H9 (cell line): ENCODE measurements at regions not wholly inside any gene's neighbourhood (a gene's known extent, or its start where the extent isn't known, plus 50 kb on each side); places are given as distances from the start of the nearest gene placed in this dataset.

Source experiments
- DNase-seq: peaks from one replicate; pipeline ENCODE4 v3.0.0-alpha.2; 2017
- H2AFZ ChIP-seq: one replicate; pipeline ENCODE4 v1.6.1; 2013; ENCODE audit warnings: mild to moderate bottlenecking, low read length, control low read depth, moderate library complexity
- H2AK5ac ChIP-seq: 2 replicates; pipeline ENCODE4 v1.6.1; 2013; ENCODE audit warnings: low read length, control low read depth, mixed read lengths; ENCODE audit not compliant: insufficient read length
- H2BK120ac ChIP-seq: one replicate; pipeline ENCODE4 v1.6.1; 2013; ENCODE audit warnings: low read depth, mild to moderate bottlenecking, low read length, control low read depth, inconsistent platforms; ENCODE audit not compliant: poor library complexity, severe bottlenecking
- H2BK12ac ChIP-seq: 2 replicates; pipeline ENCODE4 v1.6.1; 2013; ENCODE audit warnings: low read length, control low read depth, mixed read lengths, low read depth; ENCODE audit not compliant: insufficient read length
- H2BK15ac ChIP-seq: 2 replicates; pipeline ENCODE4 v1.6.1; 2013; ENCODE audit warnings: low read depth, low read length, control low read depth
- H2BK20ac ChIP-seq: one replicate; pipeline ENCODE4 v1.6.1; 2013; ENCODE audit warnings: low read depth, mild to moderate bottlenecking, low read length, control low read depth, inconsistent platforms; ENCODE audit not compliant: poor library complexity, severe bottlenecking
- H2BK5ac ChIP-seq: 2 replicates; pipeline ENCODE4 v1.6.1; 2013; ENCODE audit warnings: low read length, control low read depth, mixed read lengths; ENCODE audit not compliant: insufficient read length
- H3K14ac ChIP-seq: 2 replicates; pipeline ENCODE4 v1.6.1; 2013; ENCODE audit warnings: low read length, control low read depth; ENCODE audit not compliant: insufficient read depth
- H3K18ac ChIP-seq: 2 replicates; pipeline ENCODE4 v1.6.1; 2013; ENCODE audit warnings: low read depth, mild to moderate bottlenecking, mixed read lengths, low read length, control low read depth; ENCODE audit not compliant: insufficient read length
- H3K23ac ChIP-seq: 2 replicates; pipeline ENCODE4 v1.6.1; 2013; ENCODE audit warnings: low read length, control low read depth, mixed read lengths, low read depth; ENCODE audit not compliant: insufficient read length
- H3K23me2 ChIP-seq: 2 replicates; pipeline ENCODE4 v1.6.1; 2013; ENCODE audit warnings: low read depth, mild to moderate bottlenecking, mixed read lengths, low read length, control low read depth; ENCODE audit not compliant: insufficient read length, poor library complexity, severe bottlenecking
- H3K27ac ChIP-seq: 2 replicates; pipeline ENCODE4 v1.5.1; 2013; ENCODE audit warnings: low read length, control low read depth, mixed read lengths, low read depth; ENCODE audit not compliant: insufficient read length
- H3K27me3 ChIP-seq: 2 replicates; pipeline ENCODE4 v1.6.1; 2013; ENCODE audit warnings: low read length, control low read depth, inconsistent platforms; ENCODE audit not compliant: insufficient read depth
- H3K4ac ChIP-seq: 2 replicates; pipeline ENCODE4 v1.6.1; 2013; ENCODE audit warnings: low read depth, mild to moderate bottlenecking, control low read depth, inconsistent platforms, low read length, moderate library complexity
- H3K4me1 ChIP-seq: 2 replicates; pipeline ENCODE4 v1.6.1; 2013; ENCODE audit warnings: low read length, control low read depth, inconsistent platforms; ENCODE audit not compliant: insufficient read depth
- H3K4me2 ChIP-seq: 2 replicates; pipeline ENCODE4 v1.6.1; 2013; ENCODE audit warnings: low read length, control low read depth, mixed read lengths; ENCODE audit not compliant: insufficient read length, insufficient read depth
- H3K56ac ChIP-seq: 2 replicates; pipeline ENCODE4 v1.6.1; 2013; ENCODE audit warnings: low read depth, mild to moderate bottlenecking, mixed read lengths, low read length, control low read depth; ENCODE audit not compliant: insufficient read length
- H3K79me1 ChIP-seq: 2 replicates; pipeline ENCODE4 v1.6.1; 2013; ENCODE audit warnings: low read depth, mild to moderate bottlenecking, moderate library complexity, low read length, control low read depth, inconsistent platforms; ENCODE audit not compliant: insufficient read depth, poor library complexity, severe bottlenecking
- H3K79me2 ChIP-seq: 2 replicates; pipeline ENCODE4 v1.6.1; 2013; ENCODE audit warnings: low read length, control low read depth, inconsistent platforms; ENCODE audit not compliant: insufficient read depth
- H3K9ac ChIP-seq: 2 replicates; pipeline ENCODE4 v1.6.1; 2013; ENCODE audit warnings: low read length, control low read depth, mixed read lengths; ENCODE audit not compliant: insufficient read length; ENCODE audit errors: extremely low read depth
- H3K9me3 ChIP-seq: one replicate; pipeline ENCODE4 v1.6.1; 2013; ENCODE audit warnings: low read depth, low read length, inconsistent platforms; ENCODE audit not compliant: control insufficient read depth
- H3T11ph ChIP-seq: one replicate; pipeline ENCODE4 v1.6.1; 2013; ENCODE audit warnings: mild to moderate bottlenecking, low read length, control low read depth, inconsistent platforms
- H4K20me1 ChIP-seq: one replicate; pipeline ENCODE4 v1.6.1; 2013; ENCODE audit not compliant: control insufficient read depth, insufficient read length, insufficient read depth
- H4K5ac ChIP-seq: 2 replicates; pipeline ENCODE4 v1.6.1; 2013; ENCODE audit warnings: low read depth, mild to moderate bottlenecking, mixed read lengths, low read length, control low read depth; ENCODE audit not compliant: insufficient read length
- H4K8ac ChIP-seq: replicated peaks from 2 replicates; pipeline ENCODE4 v1.6.1; 2013; ENCODE audit warnings: low read length, control low read depth, mixed read lengths, low read depth; ENCODE audit not compliant: insufficient read length
- H4K91ac ChIP-seq: 2 replicates; pipeline ENCODE4 v1.6.1; 2013; ENCODE audit warnings: low read depth, mild to moderate bottlenecking, moderate library complexity, mixed read lengths, low read length, control low read depth; ENCODE audit not compliant: insufficient read length
- H3K27ac Mint-ChIP-seq, 3 experiments: 2 replicates in 2 of 3; 3 replicates in 1 of 3; pipeline ENCODE4 v1.8.0; 2020 to 2021; ENCODE audit warnings: mixed read lengths in 3 of 3, mild to moderate bottlenecking in 1 of 3, moderate library complexity in 1 of 3
- H3K27me3 Mint-ChIP-seq: 2 replicates; pipeline ENCODE4 v1.8.0; 2021; ENCODE audit warnings: low read depth, mild to moderate bottlenecking, moderate library complexity, mixed read lengths
- H3K36me3 Mint-ChIP-seq, 3 experiments: 2 replicates in 2 of 3; 3 replicates in 1 of 3; pipeline ENCODE4 v1.8.0; 2020 to 2021; ENCODE audit warnings: low read depth in 3 of 3, mixed read lengths in 3 of 3; ENCODE audit not compliant: insufficient read depth in 1 of 3
- H3K4me1 Mint-ChIP-seq, 2 experiments: 2 replicates each; pipeline ENCODE4 v1.8.0; 2020; ENCODE audit warnings: mixed read lengths in 2 of 2
- H3K4me3 Mint-ChIP-seq, 2 experiments: 2 replicates in 1 of 2; 3 replicates in 1 of 2; pipeline ENCODE4 v1.8.0; 2020 to 2021; ENCODE audit warnings: mild to moderate bottlenecking in 2 of 2, mixed read lengths in 2 of 2, moderate library complexity in 1 of 2
- H3K9me3 Mint-ChIP-seq, 2 experiments: 2 replicates in 1 of 2; 3 replicates in 1 of 2; pipeline ENCODE4 v1.8.0; 2020; ENCODE audit warnings: mild to moderate bottlenecking in 2 of 2, mixed read lengths in 2 of 2, moderate library complexity in 1 of 2
- CTCF ChIP-seq: fragments of 200-600 bp; sonication (generic); conservative IDR thresholded peaks from 3 replicates; pipeline ENCODE4 v1.8.0; 2021; ENCODE audit warnings: antibody characterized with exemption, mild to moderate bottlenecking
- WGBS: extraction: QIAGEN DNeasy Blood & Tissue Kit; methylation state at CpG from one replicate; pipeline ENCODE4 v1.1.7; 2013; ENCODE audit warnings: missing lambda C conversion rate, low lambda C conversion rate, mixed read lengths; ENCODE audit not compliant: insufficient read length; ENCODE audit errors: extremely low coverage; 5-methylcytosine and 5-hydroxymethylcytosine counted together

GRCh38 chr3:168422843-168423242 is 327.1 kb upstream of the GOLIM4 start:
- Histone ChIP-seq H4K8ac (no peak overlapping the region), H3K79me2 (no peaks in the 10 kb centered on the region), H4K5ac (no peak overlapping the region), H2BK20ac (no peak overlapping the region), H4K20me1 (no peaks in the 10 kb centered on the region), H2BK15ac (no peak overlapping the region), H3K79me1 (no peaks in the 10 kb centered on the region), H3K14ac (no peak overlapping the region), H4K91ac (no peak overlapping the region), H2BK12ac (no peak overlapping the region), H3K27me3 (no peaks in the 10 kb centered on the region), H3K4ac (no peak overlapping the region), H3K23ac (no peak overlapping the region), H2AK5ac (no peak overlapping the region), H2BK120ac (no peak overlapping the region), H3T11ph (no peak overlapping the region), H3K9ac (no peak overlapping the region), H3K9me3 (no peaks in the 10 kb centered on the region), H2AFZ (no peak overlapping the region), H2BK5ac (no peak overlapping the region), H3K23me2 (no peaks in the 10 kb centered on the region), H3K18ac (no peak overlapping the region), H3K4me2 (no peak overlapping the region), H3K56ac (no peak overlapping the region), H3K4me1 (peaks cover 3% of the 10 kb centered on the region; the same call in 1 of the 2 replicates), H3K27ac (no peak overlapping the region)
- TF ChIP-seq CTCF = no peak
- Mint-ChIP-seq H3K4me3 (no peak overlapping the region), H3K9me3 (no peaks in the 10 kb centered on the region), H3K27me3 (no peaks in the 10 kb centered on the region), H3K27ac (no peak overlapping the region), H3K36me3 (no peaks in the 10 kb centered on the region; a peak in 1 of 7 replicates), H3K4me1 (peaks cover 10 to 11% of the 10 kb centered on the region in 2 experiments)
- no peak for DNase-seq
- WGBS = no CpG with 5 or more reads among the region's 1 CpG
